Stimulated activated effector memory CD8-positive, alpha-beta T cell treated with anti-CD3 and anti-CD28 coated beads, Interleukin-12 subunit alpha, Interleukin-12 subunit beta, amount 100 ng/mL, for 72 hours (primary cell): ENCODE measurements at regions not wholly inside any gene's neighbourhood (a gene's known extent, or its start where the extent isn't known, plus 50 kb on each side); places are given as distances from the start of the nearest gene placed in this dataset.

Experiments
- ATAC-seq: fragments of 150-1000 bp; cut with Tn5 transposase; 2 replicates; pipeline ENCODE4 v1.10.0; 2021
- DNase-seq, 2 donors: peaks; one replicate each; pipeline ENCODE4 v3.0.0; 2021 to 2022; ENCODE audit warnings: low spot score in 2 of 2
- H3K27ac Mint-ChIP-seq: one replicate; pipeline ENCODE4 v1.8.0; 2022; ENCODE audit warnings: mild to moderate bottlenecking, mixed read lengths
- H3K36me3 Mint-ChIP-seq: one replicate; pipeline ENCODE4 v1.8.0; 2022; ENCODE audit warnings: mild to moderate bottlenecking, mixed read lengths
- H3K4me1 Mint-ChIP-seq: one replicate; pipeline ENCODE4 v1.8.0; 2022; ENCODE audit warnings: mixed read lengths
- H3K4me3 Mint-ChIP-seq: one replicate; pipeline ENCODE4 v1.8.0; 2022; ENCODE audit warnings: mild to moderate bottlenecking, mixed read lengths
- H3K9me3 Mint-ChIP-seq: one replicate; pipeline ENCODE4 v1.8.0; 2022; ENCODE audit warnings: mixed read lengths

GRCh38 chr16:27706866-27707685 lies 157.1 kb downstream of the KATNIP start:
- Mint-ChIP-seq H3K36me3 (no peaks in the 10 kb centered on the region), H3K27ac (no peak overlapping the region), H3K4me1 (no peaks in the 10 kb centered on the region), H3K9me3 (no peaks in the 10 kb centered on the region), H3K4me3 (no peak overlapping the region)
- no peak for DNase-seq
- no peak for ATAC-seq

DNA sequence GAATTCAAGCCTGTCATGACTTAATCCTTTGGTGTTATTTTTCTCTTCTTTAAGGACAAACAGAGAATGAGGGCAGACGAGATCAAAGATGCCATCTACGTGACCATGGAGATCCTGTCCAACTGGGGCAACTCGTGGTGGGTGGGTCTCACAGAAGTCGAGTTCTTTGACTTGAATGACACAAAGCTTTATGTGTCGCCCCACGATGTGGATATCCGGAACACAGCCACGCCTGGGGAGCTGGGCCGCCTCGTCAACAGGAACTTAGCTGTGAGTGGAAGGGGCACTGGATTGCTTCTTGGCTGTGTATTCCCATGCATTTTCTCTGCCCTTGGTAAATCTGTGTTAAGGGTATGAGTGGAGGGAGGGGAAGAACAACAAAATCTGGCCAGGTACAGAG lies 158.7 kb downstream of the KATNIP start:
- ATAC-seq (no peak), DNase-seq (no peak)
- Mint-ChIP-seq H3K4me3 (no peak overlapping the region), H3K9me3 (no peaks in the 10 kb centered on the region), H3K4me1 (no peaks in the 10 kb centered on the region), H3K36me3 (no peaks in the 10 kb centered on the region), H3K27ac (no peak overlapping the region)

DNA sequence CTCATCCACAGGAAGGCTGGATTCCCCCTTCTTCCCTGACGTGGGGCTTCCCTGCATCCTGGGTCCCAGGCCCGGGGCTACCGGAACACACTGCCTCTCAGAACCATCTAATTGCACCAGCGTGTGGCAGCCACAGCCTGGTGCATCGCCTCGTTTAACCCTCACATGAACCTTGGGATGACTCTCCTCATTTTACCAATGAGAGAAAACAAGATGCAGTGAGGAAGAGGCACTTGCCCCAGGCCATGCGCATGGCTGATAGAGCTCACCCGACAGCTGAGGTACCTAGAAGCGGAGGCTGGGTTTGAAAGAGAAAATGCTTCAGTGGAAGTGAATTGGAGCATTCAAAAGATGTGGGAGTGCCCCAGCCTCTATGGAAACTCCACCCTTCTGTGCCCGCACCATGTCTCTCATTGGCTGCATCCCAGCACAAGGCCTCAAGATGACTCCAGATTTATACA lies 162.3 kb downstream of the KATNIP start:
- H3K9me3 Mint-ChIP-seq: no peaks in the 10 kb centered on the region
- no peak overlapping the region for H3K4me3 Mint-ChIP-seq
- DNase-seq (no peak), ATAC-seq (no peak)
- no peaks in the 10 kb centered on the region for H3K36me3 Mint-ChIP-seq
- no peaks in the 10 kb centered on the region for H3K4me1 Mint-ChIP-seq
- H3K27ac Mint-ChIP-seq: no peak overlapping the region

DNA sequence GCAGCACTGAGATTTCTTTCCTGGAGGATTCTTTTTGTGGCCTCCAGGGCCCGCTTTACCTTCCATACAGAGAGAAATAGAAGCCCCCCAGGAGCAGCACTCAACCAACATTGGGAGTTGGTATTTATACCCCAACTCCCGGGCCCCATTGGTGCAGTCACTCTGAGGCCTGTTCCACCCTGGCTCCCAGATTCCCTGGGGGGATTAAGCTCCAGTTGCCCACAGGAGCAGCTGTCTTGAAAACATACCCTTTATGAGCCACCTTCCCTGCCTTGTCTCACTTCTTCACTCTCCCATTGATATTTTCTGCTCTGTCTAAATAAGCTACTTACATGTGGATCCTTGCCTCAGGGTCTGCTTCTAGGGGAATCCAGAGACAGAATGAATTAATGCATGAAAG lies 167.8 kb downstream of the KATNIP start:
- DNase-seq (no peak), ATAC-seq (no peak)
- peaks cover 8% of the 10 kb centered on the region for H3K4me1 Mint-ChIP-seq
- no peak overlapping the region for H3K4me3 Mint-ChIP-seq
- no peak overlapping the region for H3K27ac Mint-ChIP-seq
- no peaks in the 10 kb centered on the region for H3K36me3 Mint-ChIP-seq
- H3K9me3 Mint-ChIP-seq: no peaks in the 10 kb centered on the region

GRCh38 chr16:27718201-27719105 lies 168.5 kb downstream of the KATNIP start:
- peak overlapping the region; percentile 42 for H3K27ac Mint-ChIP-seq
- no peak overlapping the region for H3K4me3 Mint-ChIP-seq
- H3K9me3 Mint-ChIP-seq: no peaks in the 10 kb centered on the region
- peaks cover 8% of the 10 kb centered on the region for H3K4me1 Mint-ChIP-seq
- no peaks in the 10 kb centered on the region for H3K36me3 Mint-ChIP-seq
- ATAC-seq (no peak), DNase-seq (no peak)

GRCh38 chr16:27719106-27719445 lies 169.1 kb downstream of the KATNIP start:
- H3K27ac Mint-ChIP-seq: peak overlapping the region; percentile 42
- no peak for ATAC-seq
- no peaks in the 10 kb centered on the region for H3K36me3 Mint-ChIP-seq
- peaks cover 8% of the 10 kb centered on the region for H3K4me1 Mint-ChIP-seq
- H3K4me3 Mint-ChIP-seq: no peak overlapping the region
- DNase-seq: no peak
- no peaks in the 10 kb centered on the region for H3K9me3 Mint-ChIP-seq

- no peak for DNase-seq
- no peaks in the 10 kb centered on the region for H3K36me3 Mint-ChIP-seq
- H3K4me1 Mint-ChIP-seq: peaks cover 8% of the 10 kb centered on the region
- H3K27ac Mint-ChIP-seq: peak overlapping the region; percentile 46
- H3K4me3 Mint-ChIP-seq: no peak overlapping the region
- no peak for ATAC-seq
- no peaks in the 10 kb centered on the region for H3K9me3 Mint-ChIP-seq
These were observed 171.0 kb downstream of the KATNIP start for GRCh38 chr16:27720731-27721530.

GRCh38 chr16:27721531-27722181 lies 171.7 kb downstream of the KATNIP start:
- ATAC-seq: no peak
- no peak overlapping the region for H3K4me3 Mint-ChIP-seq
- peak overlapping the region; percentile 60 for H3K27ac Mint-ChIP-seq
- no peak for DNase-seq
- peaks cover 8% of the 10 kb centered on the region for H3K4me1 Mint-ChIP-seq
- no peaks in the 10 kb centered on the region for H3K36me3 Mint-ChIP-seq
- H3K9me3 Mint-ChIP-seq: no peaks in the 10 kb centered on the region

DNA sequence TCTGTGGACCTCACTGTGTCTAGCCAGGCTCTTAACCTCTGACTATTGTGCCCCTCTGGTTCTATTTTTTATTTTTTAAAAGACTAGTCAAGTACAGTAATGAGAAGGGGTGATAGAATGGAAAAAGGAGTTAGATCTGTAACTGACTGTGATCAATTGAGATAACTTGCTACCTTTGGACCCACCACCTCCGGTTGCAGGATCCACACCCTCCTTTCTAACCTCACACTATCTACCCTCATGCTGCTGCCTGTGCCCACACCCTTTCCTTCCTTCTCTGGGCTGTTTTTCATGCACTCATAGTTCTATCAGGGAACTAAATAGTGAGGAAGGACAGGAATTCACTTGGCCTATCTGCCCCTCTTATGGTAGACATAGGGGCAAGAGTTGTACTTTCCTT lies 172.3 kb downstream of the KATNIP start:
- H3K4me1 Mint-ChIP-seq: peaks cover 8% of the 10 kb centered on the region
- no peak overlapping the region for H3K4me3 Mint-ChIP-seq
- ATAC-seq: no peak
- H3K36me3 Mint-ChIP-seq: no peaks in the 10 kb centered on the region
- no peak for DNase-seq
- H3K27ac Mint-ChIP-seq: peak overlapping the region; percentile 60
- H3K9me3 Mint-ChIP-seq: no peaks in the 10 kb centered on the region

DNA sequence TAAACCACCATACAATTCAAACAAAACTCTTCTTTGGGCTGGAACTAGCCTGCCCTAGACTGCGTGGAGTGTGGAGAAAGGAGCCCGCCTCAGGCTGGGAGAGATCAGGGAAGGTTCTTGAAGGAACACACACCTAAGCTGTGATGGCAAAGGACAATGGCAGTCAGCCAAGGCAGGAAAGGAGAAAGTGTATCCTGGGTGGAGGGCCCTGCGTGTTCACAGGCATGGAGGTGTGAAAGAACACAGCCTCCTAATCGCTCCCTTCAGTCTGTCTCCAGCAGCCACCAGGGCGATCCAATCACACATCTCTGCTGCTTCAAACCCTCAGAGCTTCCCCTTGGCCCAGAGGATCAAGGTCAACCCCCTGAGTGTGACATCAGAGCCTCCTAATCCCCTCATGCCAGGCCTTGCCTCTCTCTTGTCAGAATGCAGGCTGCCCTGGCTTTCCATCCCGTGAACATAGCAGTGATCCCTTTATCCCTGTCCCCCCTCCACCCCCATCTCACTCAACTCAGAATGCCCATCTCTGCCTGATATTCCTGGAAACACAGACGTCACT lies 173.0 kb downstream of the KATNIP start:
- Mint-ChIP-seq H3K4me1 (peaks cover 8% of the 10 kb centered on the region), H3K27ac (peak overlapping the region; percentile 60), H3K9me3 (no peaks in the 10 kb centered on the region), H3K36me3 (no peaks in the 10 kb centered on the region), H3K4me3 (no peak overlapping the region)
- ATAC-seq (no peak), DNase-seq (no peak)

DNA sequence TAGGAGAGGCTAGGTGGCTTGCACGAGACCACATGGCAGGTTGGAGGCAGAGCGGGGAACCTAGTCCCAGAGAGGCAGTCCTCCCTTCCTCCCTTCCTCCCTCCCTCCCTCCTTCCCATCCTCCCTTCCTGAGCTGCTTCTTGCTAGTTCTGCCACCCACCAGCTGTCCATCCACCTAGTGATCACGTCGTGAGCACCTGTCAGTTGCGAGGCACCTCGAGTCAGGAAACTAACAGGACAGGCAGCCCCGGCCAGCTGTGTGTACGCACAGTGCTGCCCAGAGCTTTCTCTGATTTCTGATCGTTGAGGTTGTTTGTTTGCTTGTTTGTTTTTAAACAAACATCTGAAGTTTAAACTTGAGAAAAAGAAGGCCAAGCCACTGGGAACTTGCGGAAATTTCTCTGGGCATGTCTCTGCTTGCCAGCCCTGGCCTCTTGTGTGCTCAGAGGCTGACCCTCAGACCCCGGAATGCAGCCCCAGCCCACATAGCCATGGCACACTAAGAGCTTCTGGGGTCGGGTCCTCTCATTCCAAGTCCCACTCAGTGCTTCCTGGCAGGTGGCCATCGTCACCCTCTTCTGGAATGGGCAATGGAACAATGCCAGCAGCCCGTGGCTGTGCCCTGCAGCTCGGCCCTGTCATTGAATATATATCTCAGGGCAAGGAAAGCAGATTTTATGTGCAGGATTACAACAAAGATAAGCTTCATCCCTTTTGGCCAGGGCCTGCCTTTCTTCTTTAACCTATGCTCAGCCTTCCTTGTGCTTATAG lies 174.0 kb downstream of the KATNIP start:
- no peak for DNase-seq
- ATAC-seq: no peak
- no peaks in the 10 kb centered on the region for H3K9me3 Mint-ChIP-seq
- no peak overlapping the region for H3K4me3 Mint-ChIP-seq
- peak overlapping the region; percentile 60 for H3K27ac Mint-ChIP-seq
- H3K4me1 Mint-ChIP-seq: peaks cover 8% of the 10 kb centered on the region
- no peaks in the 10 kb centered on the region for H3K36me3 Mint-ChIP-seq

GRCh38 chr16:27724482-27725235 lies 174.7 kb downstream of the KATNIP start:
- Mint-ChIP-seq H3K4me3 (no peak overlapping the region), H3K9me3 (no peaks in the 10 kb centered on the region), H3K27ac (peak overlapping the region; percentile 58), H3K4me1 (peaks cover 8% of the 10 kb centered on the region), H3K36me3 (no peaks in the 10 kb centered on the region)
- ATAC-seq (no peak), DNase-seq (no peak)

DNA sequence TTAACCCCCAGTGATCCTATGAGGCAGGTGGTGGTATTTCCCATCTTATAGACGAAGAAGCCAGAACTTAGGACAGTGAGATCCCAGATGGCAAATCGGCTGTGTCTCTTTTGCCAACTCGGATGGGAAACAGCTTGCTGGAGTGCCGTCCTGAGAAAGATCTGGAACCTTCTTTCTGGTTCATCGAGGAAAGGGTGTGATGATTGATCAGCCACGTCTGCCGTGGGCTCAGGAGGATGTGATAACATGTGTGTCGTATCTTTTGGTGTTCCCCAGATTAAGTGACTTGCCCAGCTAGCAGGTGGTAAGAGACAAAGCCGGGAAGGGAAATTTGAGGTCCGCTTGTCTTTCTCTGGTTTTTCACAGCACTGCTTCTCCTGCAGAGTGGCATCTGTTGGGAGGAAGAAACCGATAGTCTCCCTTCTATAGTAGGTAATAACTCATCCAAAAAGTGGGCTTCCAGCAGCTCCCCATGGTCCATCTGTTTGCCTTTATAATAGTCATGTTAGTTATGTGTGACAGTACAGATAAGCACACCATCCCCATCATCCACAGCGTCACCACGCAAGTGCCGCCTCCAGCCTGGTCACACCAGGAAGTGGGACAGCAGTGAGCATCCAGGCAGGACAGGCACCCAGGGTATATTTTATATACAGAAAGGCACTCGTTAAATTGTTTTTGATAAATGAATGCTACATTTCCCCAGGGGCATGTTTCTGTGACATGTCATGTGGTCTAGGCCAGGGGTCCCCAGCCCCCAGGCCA lies 175.5 kb downstream of the KATNIP start:
- no peak for ATAC-seq
- H3K4me3 Mint-ChIP-seq: no peak overlapping the region
- no peak overlapping the region for H3K27ac Mint-ChIP-seq
- no peak for DNase-seq
- H3K4me1 Mint-ChIP-seq: peaks cover 8% of the 10 kb centered on the region
- no peaks in the 10 kb centered on the region for H3K36me3 Mint-ChIP-seq
- H3K9me3 Mint-ChIP-seq: no peaks in the 10 kb centered on the region
